Neural progenitor cell (in vitro differentiated cells): ENCODE measurements at regions not wholly inside any gene's neighbourhood (a gene's known extent, or its start where the extent isn't known, plus 50 kb on each side); places are given as distances from the start of the nearest gene placed in this dataset.

Source experiments
- DNase-seq: peaks from one replicate; pipeline ENCODE4 v3.0.0-alpha.2; 2016; ENCODE audit warnings: low spot score
- H2AFZ ChIP-seq: fragments of 200-600 bp; sonication (generic); replicated peaks from 2 replicates; pipeline ENCODE4 v1.6.1; 2016; ENCODE audit warnings: antibody characterized with exemption
- H3F3A ChIP-seq: fragments of 200-600 bp; sonication (generic); 2 replicates; pipeline ENCODE4 v1.6.1; 2016; ENCODE audit warnings: antibody characterized with exemption, low read depth
- H3K27ac ChIP-seq: fragments of 200-600 bp; sonication (generic); 2 replicates; pipeline ENCODE4 v1.5.1; 2016; ENCODE audit warnings: mild to moderate bottlenecking
- H3K27me3 ChIP-seq: fragments of 200-600 bp; sonication (generic); 2 replicates; pipeline ENCODE4 v1.6.1; 2016; ENCODE audit warnings: mild to moderate bottlenecking, moderate library complexity
- H3K36me3 ChIP-seq: fragments of 200-600 bp; sonication (generic); 2 replicates; pipeline ENCODE4 v1.5.1; 2016
- H3K4me1 ChIP-seq: fragments of 200-600 bp; sonication (generic); 2 replicates; pipeline ENCODE4 v1.6.1; 2016; ENCODE audit warnings: mixed run types
- H3K4me2 ChIP-seq: fragments of 200-600 bp; sonication (generic); 2 replicates; pipeline ENCODE4 v1.6.1; 2016
- H3K4me3 ChIP-seq: fragments of 200-600 bp; sonication (generic); 2 replicates; pipeline ENCODE4 v1.5.1; 2016
- H3K79me2 ChIP-seq: fragments of 200-600 bp; sonication (generic); 2 replicates; pipeline ENCODE4 v1.6.1; 2016; ENCODE audit warnings: low read depth
- H3K9ac ChIP-seq: fragments of 200-600 bp; sonication (generic); 2 replicates; pipeline ENCODE4 v1.6.1; 2016
- H3K9me3 ChIP-seq: fragments of 200-600 bp; sonication (generic); 2 replicates; pipeline ENCODE4 v1.5.1; 2016; ENCODE audit warnings: low read depth
- H4K20me1 ChIP-seq: fragments of 200-600 bp; sonication (generic); 2 replicates; pipeline ENCODE4 v1.6.1; 2016; ENCODE audit warnings: low read depth
- H3K27ac Mint-ChIP-seq: 3 replicates; pipeline ENCODE4 v1.8.0; 2021; ENCODE audit warnings: mixed read lengths
- H3K27me3 Mint-ChIP-seq: 2 replicates; pipeline ENCODE4 v1.8.0; 2022; ENCODE audit warnings: low read depth, mild to moderate bottlenecking, inconsistent platforms, moderate library complexity, mixed read lengths; ENCODE audit not compliant: insufficient read depth
- H3K36me3 Mint-ChIP-seq: 3 replicates; pipeline ENCODE4 v1.8.0; 2021; ENCODE audit warnings: mixed read lengths
- H3K4me1 Mint-ChIP-seq: 3 replicates; pipeline ENCODE4 v1.8.0; 2021; ENCODE audit warnings: mixed read lengths
- H3K4me3 Mint-ChIP-seq: 3 replicates; pipeline ENCODE4 v1.8.0; 2021; ENCODE audit warnings: mild to moderate bottlenecking, moderate library complexity, mixed read lengths
- H3K9me3 Mint-ChIP-seq: 3 replicates; pipeline ENCODE4 v1.8.0; 2020; ENCODE audit warnings: mixed read lengths
- EZH2 ChIP-seq: fragments of 200-600 bp; sonication (generic); IDR thresholded peaks from 2 replicates; pipeline ENCODE4 v1.6.1; 2017; ENCODE audit warnings: antibody characterized with exemption, mild to moderate bottlenecking, moderate library complexity
- EZH2phosphoT487 ChIP-seq: fragments of 200-600 bp; sonication (generic); IDR thresholded peaks from 2 replicates; pipeline ENCODE4 v1.6.1; 2017; ENCODE audit warnings: antibody characterized with exemption
- TF ChIP-seq, protein P1 (sequence below): fragments of 200-600 bp; sonication (generic); IDR thresholded peaks from 2 replicates; pipeline ENCODE4 v1.5.1; 2017; ENCODE audit warnings: antibody characterized with exemption, mild to moderate bottlenecking

GRCh38 chr17:53571342-53571741, 251.4 kb upstream of the KIF2B start:
- Mint-ChIP-seq H3K9me3 (no peaks in the 10 kb centered on the region), H3K4me1 (no peaks in the 10 kb centered on the region), H3K27ac (no peak overlapping the region), H3K36me3 (no peaks in the 10 kb centered on the region), H3K27me3 (no peaks in the 10 kb centered on the region), H3K4me3 (no peak overlapping the region)
- H3K27me3 ChIP-seq = no peaks in the 10 kb centered on the region
- TF ChIP-seq EZH2phosphoT487 (no peak), EZH2 (no peak)
- TF ChIP-seq, protein P1, sequence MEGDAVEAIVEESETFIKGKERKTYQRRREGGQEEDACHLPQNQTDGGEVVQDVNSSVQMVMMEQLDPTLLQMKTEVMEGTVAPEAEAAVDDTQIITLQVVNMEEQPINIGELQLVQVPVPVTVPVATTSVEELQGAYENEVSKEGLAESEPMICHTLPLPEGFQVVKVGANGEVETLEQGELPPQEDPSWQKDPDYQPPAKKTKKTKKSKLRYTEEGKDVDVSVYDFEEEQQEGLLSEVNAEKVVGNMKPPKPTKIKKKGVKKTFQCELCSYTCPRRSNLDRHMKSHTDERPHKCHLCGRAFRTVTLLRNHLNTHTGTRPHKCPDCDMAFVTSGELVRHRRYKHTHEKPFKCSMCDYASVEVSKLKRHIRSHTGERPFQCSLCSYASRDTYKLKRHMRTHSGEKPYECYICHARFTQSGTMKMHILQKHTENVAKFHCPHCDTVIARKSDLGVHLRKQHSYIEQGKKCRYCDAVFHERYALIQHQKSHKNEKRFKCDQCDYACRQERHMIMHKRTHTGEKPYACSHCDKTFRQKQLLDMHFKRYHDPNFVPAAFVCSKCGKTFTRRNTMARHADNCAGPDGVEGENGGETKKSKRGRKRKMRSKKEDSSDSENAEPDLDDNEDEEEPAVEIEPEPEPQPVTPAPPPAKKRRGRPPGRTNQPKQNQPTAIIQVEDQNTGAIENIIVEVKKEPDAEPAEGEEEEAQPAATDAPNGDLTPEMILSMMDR = no peak
- no peak for DNase-seq
- no peak overlapping the region for H3K9ac ChIP-seq
- no peaks in the 10 kb centered on the region for H3K79me2 ChIP-seq
- no peaks in the 10 kb centered on the region for H4K20me1 ChIP-seq
- no peak overlapping the region for H3K4me3 ChIP-seq
- H3F3A ChIP-seq = no peaks in the 10 kb centered on the region
- no peak overlapping the region for H3K27ac ChIP-seq
- H3K9me3 ChIP-seq = no peaks in the 10 kb centered on the region
- H3K4me2 ChIP-seq = no peak overlapping the region
- H3K4me1 ChIP-seq = no peaks in the 10 kb centered on the region
- H3K36me3 ChIP-seq = no peaks in the 10 kb centered on the region
- H2AFZ ChIP-seq = no peak overlapping the region

GRCh38 chr17:53570731-53571130, 252.0 kb upstream of the KIF2B start:
- no peak for DNase-seq
- no peak overlapping the region for H3K27ac ChIP-seq
- H3K9me3 ChIP-seq = no peaks in the 10 kb centered on the region
- TF ChIP-seq EZH2phosphoT487 = no peak
- TF ChIP-seq EZH2 = no peak
- TF ChIP-seq, protein P1 = no peak
- H3K4me3 ChIP-seq = no peak overlapping the region
- no peak overlapping the region for H3K4me3 Mint-ChIP-seq
- no peaks in the 10 kb centered on the region for H3K27me3 Mint-ChIP-seq
- H3K27ac Mint-ChIP-seq = no peak overlapping the region
- H3K9me3 Mint-ChIP-seq = no peaks in the 10 kb centered on the region
- H3K4me1 ChIP-seq = no peaks in the 10 kb centered on the region
- H3K27me3 ChIP-seq = no peaks in the 10 kb centered on the region
- no peak overlapping the region for H2AFZ ChIP-seq
- no peaks in the 10 kb centered on the region for H3K36me3 Mint-ChIP-seq
- no peak overlapping the region for H3K4me2 ChIP-seq
- H3K9ac ChIP-seq = no peak overlapping the region
- H3K79me2 ChIP-seq = no peaks in the 10 kb centered on the region
- no peaks in the 10 kb centered on the region for H4K20me1 ChIP-seq
- H3K4me1 Mint-ChIP-seq = no peaks in the 10 kb centered on the region
- no peaks in the 10 kb centered on the region for H3F3A ChIP-seq
- H3K36me3 ChIP-seq = no peaks in the 10 kb centered on the region

GRCh38 chr17:53560953-53561352, 261.8 kb upstream of the KIF2B start:
- Histone ChIP-seq H3K27me3 (no peaks in the 10 kb centered on the region), H3K36me3 (no peaks in the 10 kb centered on the region), H3K9ac (no peak overlapping the region), H2AFZ (no peak overlapping the region), H4K20me1 (no peaks in the 10 kb centered on the region), H3F3A (no peaks in the 10 kb centered on the region), H3K9me3 (no peaks in the 10 kb centered on the region), H3K27ac (no peak overlapping the region), H3K4me2 (no peak overlapping the region), H3K4me3 (no peak overlapping the region), H3K79me2 (no peaks in the 10 kb centered on the region), H3K4me1 (no peaks in the 10 kb centered on the region)
- peaks cover 2% of the 10 kb centered on the region for H3K27me3 Mint-ChIP-seq
- TF ChIP-seq EZH2phosphoT487 (no peak), EZH2 (no peak)
- TF ChIP-seq, protein P1 = no peak
- H3K27ac Mint-ChIP-seq = no peak overlapping the region
- no peak overlapping the region for H3K4me3 Mint-ChIP-seq
- H3K9me3 Mint-ChIP-seq = no peaks in the 10 kb centered on the region
- no peak for DNase-seq
- no peaks in the 10 kb centered on the region for H3K36me3 Mint-ChIP-seq
- H3K4me1 Mint-ChIP-seq = no peaks in the 10 kb centered on the region

- TF ChIP-seq, protein P1 = no peak
- TF ChIP-seq EZH2phosphoT487 (no peak), EZH2 (no peak)
- Histone ChIP-seq H3K27ac (no peak overlapping the region), H3K9me3 (no peaks in the 10 kb centered on the region), H4K20me1 (no peaks in the 10 kb centered on the region), H3K4me1 (no peaks in the 10 kb centered on the region), H3F3A (no peaks in the 10 kb centered on the region), H2AFZ (no peak overlapping the region), H3K9ac (no peak overlapping the region), H3K4me2 (no peak overlapping the region), H3K36me3 (no peaks in the 10 kb centered on the region), H3K27me3 (no peaks in the 10 kb centered on the region), H3K4me3 (no peak overlapping the region), H3K79me2 (no peaks in the 10 kb centered on the region)
- H3K27ac Mint-ChIP-seq = no peak overlapping the region
- no peak for DNase-seq
- no peaks in the 10 kb centered on the region for H3K36me3 Mint-ChIP-seq
- no peak overlapping the region for H3K4me3 Mint-ChIP-seq
- H3K27me3 Mint-ChIP-seq = no peaks in the 10 kb centered on the region
- no peaks in the 10 kb centered on the region for H3K4me1 Mint-ChIP-seq
- H3K9me3 Mint-ChIP-seq = peaks cover 2% of the 10 kb centered on the region
These were observed 274.5 kb upstream of the KIF2B start for GRCh38 chr17:53548252-53548651.
